AG04449 (cell line): ENCODE measurements at regions not wholly inside any gene's neighbourhood (a gene's known extent, or its start where the extent isn't known, plus 50 kb on each side); places are given as distances from the start of the nearest gene placed in this dataset.

Experiments
- CTCF ChIA-PET: fragments of 350-600 bp; formaldehyde crosslinking; extraction: SDS; loops from one replicate; lab custom pipeline; 2021; ENCODE audit warnings: antibody characterized with exemption; lab: Yijun Ruan, JAX
- POLR2A ChIA-PET: fragments of 400-600, 350-600 bp; formaldehyde crosslinking; extraction: SDS; loops from one replicate; lab custom pipeline; 2020; ENCODE audit warnings: antibody characterized with exemption, inconsistent platforms; lab: Yijun Ruan, JAX
- DNase-seq: peaks from one replicate; pipeline ENCODE4 v3.0.0-alpha.2; 2010; ENCODE audit warnings: low read depth, low spot score
- H3K4me3 ChIP-seq: 2 replicates; pipeline ENCODE4 v1.5.1; 2011; ENCODE audit warnings: low read depth, mild to moderate bottlenecking, control low read depth, low read length
- CTCF ChIP-seq: IDR thresholded peaks from one replicate; pipeline ENCODE4 v1.5.1; 2011; ENCODE audit warnings: mild to moderate bottlenecking, moderate library complexity, low read length, control low read depth, inconsistent platforms; ENCODE audit not compliant: insufficient read depth; ENCODE audit errors: missing control alignments

- ChIA-PET CTCF (no interaction called here), POLR2A (no interaction called here)
- DNase-seq: no peak
- no peak overlapping the region for H3K4me3 ChIP-seq
- TF ChIP-seq CTCF: no peak
Measured at GRCh38 chr5:75921011-75921410, 162.2 kb upstream of the SV2C start.

GRCh38 chr5:75916144-75916543, 167.0 kb upstream of the SV2C start:
- no peak for DNase-seq
- H3K4me3 ChIP-seq: no peak overlapping the region
- ChIA-PET CTCF (no interaction called here), POLR2A (no interaction called here)
- TF ChIP-seq CTCF: no peak

GRCh38 chr5:75909223-75909622, 174.0 kb upstream of the SV2C start:
- no peak for TF ChIP-seq CTCF
- ChIA-PET POLR2A (no interaction called here), CTCF (no interaction called here)
- H3K4me3 ChIP-seq: no peak overlapping the region
- no peak for DNase-seq

- no peak for TF ChIP-seq CTCF
- no peak for DNase-seq
- POLR2A ChIA-PET: no interaction called here
- CTCF ChIA-PET: no interaction called here
- no peak overlapping the region for H3K4me3 ChIP-seq
Measured at GRCh38 chr5:75907651-75908050, 175.5 kb upstream of the SV2C start.

GRCh38 chr5:75894482-75894881, 177.2 kb upstream of the POC5 start:
- TF ChIP-seq CTCF: no peak
- ChIA-PET CTCF (no interaction called here), POLR2A (no interaction called here)
- no peak overlapping the region for H3K4me3 ChIP-seq
- no peak for DNase-seq

GRCh38 chr5:75891736-75892135, 174.5 kb upstream of the POC5 start:
- TF ChIP-seq CTCF: no peak
- DNase-seq: no peak
- CTCF ChIA-PET: no interaction called here
- POLR2A ChIA-PET: no interaction called here
- H3K4me3 ChIP-seq: no peak overlapping the region
